ENCODE measurements at regions not wholly inside any gene's neighbourhood (a gene's known extent, or its start where the extent isn't known, plus 50 kb on each side); places are given as distances from the start of the nearest gene placed in this dataset.

DNA sequence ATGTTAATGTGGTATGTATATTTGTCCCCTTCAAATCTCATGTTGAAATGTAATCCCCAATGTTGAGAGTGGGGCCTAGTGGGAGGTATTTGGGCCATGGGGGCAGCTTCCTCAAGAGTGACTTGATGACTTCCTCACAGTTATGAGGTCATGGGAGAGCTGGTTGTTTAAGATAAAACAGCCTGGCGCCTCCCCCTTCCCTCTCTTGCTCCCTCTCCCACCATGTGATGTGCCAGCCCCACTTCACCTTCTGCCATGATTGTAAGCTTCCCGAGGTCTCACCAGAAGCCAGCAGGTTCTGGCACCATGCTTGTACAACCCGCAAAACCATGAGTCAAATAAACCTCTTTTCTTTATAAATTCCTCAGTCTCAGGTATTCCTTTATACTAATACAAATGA is 258.3 kb upstream of the POU3F3 start:
- no peak overlapping the region for H3K4me3 ChIP-seq (ENCODE audit: low read depth, low read length)
- in situ Hi-C loops (cut with HindIII; ENCODE audit: low sequenced_read_pairs) = no loop called here
- no peak for DNase-seq (ENCODE audit: low read depth)
- TF ChIP-seq, protein P1, sequence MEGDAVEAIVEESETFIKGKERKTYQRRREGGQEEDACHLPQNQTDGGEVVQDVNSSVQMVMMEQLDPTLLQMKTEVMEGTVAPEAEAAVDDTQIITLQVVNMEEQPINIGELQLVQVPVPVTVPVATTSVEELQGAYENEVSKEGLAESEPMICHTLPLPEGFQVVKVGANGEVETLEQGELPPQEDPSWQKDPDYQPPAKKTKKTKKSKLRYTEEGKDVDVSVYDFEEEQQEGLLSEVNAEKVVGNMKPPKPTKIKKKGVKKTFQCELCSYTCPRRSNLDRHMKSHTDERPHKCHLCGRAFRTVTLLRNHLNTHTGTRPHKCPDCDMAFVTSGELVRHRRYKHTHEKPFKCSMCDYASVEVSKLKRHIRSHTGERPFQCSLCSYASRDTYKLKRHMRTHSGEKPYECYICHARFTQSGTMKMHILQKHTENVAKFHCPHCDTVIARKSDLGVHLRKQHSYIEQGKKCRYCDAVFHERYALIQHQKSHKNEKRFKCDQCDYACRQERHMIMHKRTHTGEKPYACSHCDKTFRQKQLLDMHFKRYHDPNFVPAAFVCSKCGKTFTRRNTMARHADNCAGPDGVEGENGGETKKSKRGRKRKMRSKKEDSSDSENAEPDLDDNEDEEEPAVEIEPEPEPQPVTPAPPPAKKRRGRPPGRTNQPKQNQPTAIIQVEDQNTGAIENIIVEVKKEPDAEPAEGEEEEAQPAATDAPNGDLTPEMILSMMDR (IDR thresholded peaks at IDR 0.05; ENCODE audit: low read depth, low read length, missing control alignments) = no peak

DNA sequence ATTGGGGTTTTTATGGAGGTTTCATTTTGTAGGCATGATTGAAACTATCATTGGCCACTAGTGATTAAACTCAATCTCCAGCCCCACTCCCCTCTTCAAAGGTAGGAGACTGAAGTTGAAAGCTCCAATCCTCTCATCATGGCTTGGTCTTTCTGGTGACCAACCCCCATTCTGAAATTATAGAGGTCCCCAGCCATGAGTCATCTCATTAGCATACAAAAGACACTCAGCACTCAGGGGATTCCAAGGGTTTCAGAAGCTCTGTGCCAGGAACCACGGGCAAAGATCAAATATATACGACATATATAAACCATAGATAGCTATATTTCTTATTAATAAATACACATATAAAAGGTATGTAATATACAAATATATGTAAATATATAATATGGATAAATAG is 256.0 kb upstream of the POU3F3 start:
- TF ChIP-seq, protein P1 (IDR thresholded peaks at IDR 0.05; ENCODE audit: low read depth, low read length, missing control alignments) = no peak
- in situ Hi-C loops (cut with HindIII; ENCODE audit: low sequenced_read_pairs) = no loop called here
- H3K4me3 ChIP-seq (ENCODE audit: low read depth, low read length) = no peak overlapping the region
- DNase-seq (ENCODE audit: low read depth) = no peak

DNA sequence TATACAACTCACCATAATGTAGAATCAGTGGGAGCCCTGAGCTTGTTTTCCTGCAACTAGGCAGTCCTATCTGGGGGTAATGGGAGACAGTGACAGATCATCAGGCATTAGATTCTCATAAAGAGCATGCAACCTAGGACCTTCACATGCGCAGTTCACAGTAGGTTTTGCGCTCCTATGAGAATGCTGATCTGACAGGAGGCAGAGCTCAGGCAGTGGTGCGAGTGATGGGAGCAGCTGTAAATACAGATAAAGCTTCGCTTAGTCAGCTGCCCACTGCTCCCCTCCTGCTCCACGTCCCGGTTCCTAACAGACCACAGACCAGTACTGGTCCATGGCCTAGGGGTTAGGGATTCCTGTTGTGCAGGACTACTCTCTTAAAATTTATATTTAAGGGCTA is 255.3 kb upstream of the POU3F3 start:
- no peak overlapping the region for H3K4me3 ChIP-seq (ENCODE audit: low read depth, low read length)
- TF ChIP-seq, protein P1 (IDR thresholded peaks at IDR 0.05; ENCODE audit: low read depth, low read length, missing control alignments) = no peak
- in situ Hi-C loops (cut with HindIII; ENCODE audit: low sequenced_read_pairs) = no loop called here
- DNase-seq (ENCODE audit: low read depth) = no peak

DNA sequence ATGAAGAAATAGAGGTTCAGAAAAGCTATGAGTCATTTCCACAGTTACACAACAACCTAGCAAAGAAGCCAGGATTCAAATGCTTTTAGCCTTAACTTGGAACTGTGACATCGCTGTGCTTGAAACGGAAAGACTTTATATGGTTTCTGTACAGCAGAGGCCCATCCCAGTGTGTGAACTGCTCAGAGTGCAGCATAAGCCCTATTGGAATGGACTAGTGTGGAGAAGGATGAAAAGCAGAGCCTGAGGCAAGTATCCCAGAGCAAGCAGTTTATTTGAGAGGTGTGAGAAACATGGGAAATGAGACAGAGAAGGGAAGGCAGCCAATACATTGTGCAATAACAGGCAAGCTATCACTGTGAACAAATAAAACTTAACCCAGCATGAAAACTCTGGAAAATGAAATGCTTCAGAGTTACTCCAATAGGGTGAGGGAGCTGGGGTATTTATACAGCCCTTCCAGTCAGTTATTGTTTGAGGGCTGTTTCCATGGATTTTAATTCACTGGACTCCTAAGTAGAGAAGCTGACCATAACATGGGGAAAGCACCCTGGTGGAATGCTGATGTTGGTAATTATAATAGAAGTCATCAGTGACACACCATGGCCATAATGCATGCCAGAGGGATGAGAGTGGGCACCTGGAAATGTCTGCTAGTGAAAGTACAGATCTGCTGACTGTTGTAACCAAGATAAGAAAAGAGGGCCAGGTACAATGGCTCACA is 254.0 kb upstream of the POU3F3 start:
- TF ChIP-seq, protein P1 (IDR thresholded peaks at IDR 0.05; ENCODE audit: low read depth, low read length, missing control alignments) = no peak
- H3K4me3 ChIP-seq (ENCODE audit: low read depth, low read length) = no peak overlapping the region
- peak; percentile 90 for DNase-seq (ENCODE audit: low read depth)
- in situ Hi-C loops (cut with HindIII; ENCODE audit: low sequenced_read_pairs) = no loop called here

DNA sequence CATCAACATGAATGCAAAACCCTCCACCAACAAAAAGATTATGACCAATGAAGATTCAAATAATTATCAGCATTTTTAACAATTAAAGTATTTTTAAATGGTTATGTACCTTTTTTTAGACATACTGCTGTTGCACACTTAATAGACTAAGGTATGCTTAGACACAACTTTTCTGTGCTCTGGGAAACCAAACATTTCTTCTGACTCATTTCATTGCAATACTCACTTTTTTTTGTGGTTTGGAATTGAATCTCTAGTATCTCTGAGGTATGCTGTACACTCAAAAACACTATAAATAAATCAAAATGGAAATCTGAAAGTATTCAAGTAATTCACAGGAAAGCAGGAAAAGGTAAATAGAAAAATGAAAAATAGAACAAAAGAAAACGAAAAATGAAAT is 247.9 kb upstream of the POU3F3 start:
- in situ Hi-C loops (cut with HindIII; ENCODE audit: low sequenced_read_pairs) = no loop called here
- H3K4me3 ChIP-seq (ENCODE audit: low read depth, low read length) = no peak overlapping the region
- DNase-seq (ENCODE audit: low read depth) = peak; percentile 45
- TF ChIP-seq, protein P1 (IDR thresholded peaks at IDR 0.05; ENCODE audit: low read depth, low read length, missing control alignments) = no peak

DNA sequence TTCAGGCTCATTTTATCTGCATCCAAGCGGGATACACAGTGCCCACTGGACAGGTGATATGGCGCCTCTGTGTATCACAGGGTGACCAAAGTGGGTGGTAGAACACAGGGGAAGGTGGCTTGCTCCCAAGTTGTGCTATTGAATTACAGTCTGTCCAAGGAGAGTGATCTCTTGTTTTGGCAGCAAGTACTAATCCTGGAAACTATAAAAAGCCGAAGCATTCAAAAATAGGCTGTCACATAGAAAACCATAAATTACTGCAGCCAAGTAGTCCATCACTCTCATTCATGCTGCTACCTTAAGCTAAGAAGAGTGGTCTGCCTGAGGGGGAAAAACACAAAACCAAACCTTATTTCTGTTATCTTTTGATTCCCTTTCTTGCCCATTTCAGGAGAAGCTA is 237.1 kb upstream of the POU3F3 start:
- TF ChIP-seq, protein P1 (IDR thresholded peaks at IDR 0.05; ENCODE audit: low read depth, low read length, missing control alignments) = no peak
- no peak for DNase-seq (ENCODE audit: low read depth)
- in situ Hi-C loops (cut with HindIII; ENCODE audit: low sequenced_read_pairs) = no loop called here
- H3K4me3 ChIP-seq (ENCODE audit: low read depth, low read length) = no peak overlapping the region

Data from astrocyte of the cerebellum (primary cell).